NB4 (cell line): ENCODE measurements at regions not wholly inside any gene's neighbourhood (a gene's known extent, or its start where the extent isn't known, plus 50 kb on each side); places are given as distances from the start of the nearest gene placed in this dataset.

Experiments
- TF ChIP-seq, protein P1 (sequence below): IDR thresholded peaks from one replicate; pipeline ENCODE4 v1.5.1; 2012; ENCODE audit warnings: low read depth, low read length
- TF ChIP-seq, protein P2 (sequence below): IDR thresholded peaks from 2 replicates; pipeline ENCODE4 v1.6.1; 2011; ENCODE audit warnings: low read depth, low read length

DNA sequence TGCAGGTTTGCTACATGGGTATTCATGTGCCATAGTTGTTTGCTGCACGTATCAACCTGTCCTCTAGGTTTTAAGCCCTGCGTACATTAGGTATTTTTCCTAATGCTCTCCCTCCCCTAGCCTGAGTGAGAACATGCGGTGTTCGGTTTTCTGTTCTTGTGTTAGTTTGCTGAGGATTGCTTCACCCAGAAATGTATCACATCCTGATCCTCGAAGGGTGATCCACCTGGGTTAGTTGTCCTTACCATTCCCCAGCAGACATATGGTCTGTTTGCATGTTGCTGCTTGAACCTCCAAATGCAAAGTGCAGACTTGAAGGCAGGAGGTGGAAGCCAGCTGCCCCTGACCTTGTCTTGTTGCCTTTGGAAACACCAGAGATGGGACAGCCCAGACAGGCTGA, 161.5 kb upstream of the WDR1 start:
- TF ChIP-seq, protein P1, sequence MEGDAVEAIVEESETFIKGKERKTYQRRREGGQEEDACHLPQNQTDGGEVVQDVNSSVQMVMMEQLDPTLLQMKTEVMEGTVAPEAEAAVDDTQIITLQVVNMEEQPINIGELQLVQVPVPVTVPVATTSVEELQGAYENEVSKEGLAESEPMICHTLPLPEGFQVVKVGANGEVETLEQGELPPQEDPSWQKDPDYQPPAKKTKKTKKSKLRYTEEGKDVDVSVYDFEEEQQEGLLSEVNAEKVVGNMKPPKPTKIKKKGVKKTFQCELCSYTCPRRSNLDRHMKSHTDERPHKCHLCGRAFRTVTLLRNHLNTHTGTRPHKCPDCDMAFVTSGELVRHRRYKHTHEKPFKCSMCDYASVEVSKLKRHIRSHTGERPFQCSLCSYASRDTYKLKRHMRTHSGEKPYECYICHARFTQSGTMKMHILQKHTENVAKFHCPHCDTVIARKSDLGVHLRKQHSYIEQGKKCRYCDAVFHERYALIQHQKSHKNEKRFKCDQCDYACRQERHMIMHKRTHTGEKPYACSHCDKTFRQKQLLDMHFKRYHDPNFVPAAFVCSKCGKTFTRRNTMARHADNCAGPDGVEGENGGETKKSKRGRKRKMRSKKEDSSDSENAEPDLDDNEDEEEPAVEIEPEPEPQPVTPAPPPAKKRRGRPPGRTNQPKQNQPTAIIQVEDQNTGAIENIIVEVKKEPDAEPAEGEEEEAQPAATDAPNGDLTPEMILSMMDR = no peak
- TF ChIP-seq, protein P2, sequence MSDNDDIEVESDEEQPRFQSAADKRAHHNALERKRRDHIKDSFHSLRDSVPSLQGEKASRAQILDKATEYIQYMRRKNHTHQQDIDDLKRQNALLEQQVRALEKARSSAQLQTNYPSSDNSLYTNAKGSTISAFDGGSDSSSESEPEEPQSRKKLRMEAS = no peak
